ENCODE measurements at regions not wholly inside any gene's neighbourhood (a gene's known extent, or its start where the extent isn't known, plus 50 kb on each side); places are given as distances from the start of the nearest gene placed in this dataset.

- TF ChIP-seq, protein P1, sequence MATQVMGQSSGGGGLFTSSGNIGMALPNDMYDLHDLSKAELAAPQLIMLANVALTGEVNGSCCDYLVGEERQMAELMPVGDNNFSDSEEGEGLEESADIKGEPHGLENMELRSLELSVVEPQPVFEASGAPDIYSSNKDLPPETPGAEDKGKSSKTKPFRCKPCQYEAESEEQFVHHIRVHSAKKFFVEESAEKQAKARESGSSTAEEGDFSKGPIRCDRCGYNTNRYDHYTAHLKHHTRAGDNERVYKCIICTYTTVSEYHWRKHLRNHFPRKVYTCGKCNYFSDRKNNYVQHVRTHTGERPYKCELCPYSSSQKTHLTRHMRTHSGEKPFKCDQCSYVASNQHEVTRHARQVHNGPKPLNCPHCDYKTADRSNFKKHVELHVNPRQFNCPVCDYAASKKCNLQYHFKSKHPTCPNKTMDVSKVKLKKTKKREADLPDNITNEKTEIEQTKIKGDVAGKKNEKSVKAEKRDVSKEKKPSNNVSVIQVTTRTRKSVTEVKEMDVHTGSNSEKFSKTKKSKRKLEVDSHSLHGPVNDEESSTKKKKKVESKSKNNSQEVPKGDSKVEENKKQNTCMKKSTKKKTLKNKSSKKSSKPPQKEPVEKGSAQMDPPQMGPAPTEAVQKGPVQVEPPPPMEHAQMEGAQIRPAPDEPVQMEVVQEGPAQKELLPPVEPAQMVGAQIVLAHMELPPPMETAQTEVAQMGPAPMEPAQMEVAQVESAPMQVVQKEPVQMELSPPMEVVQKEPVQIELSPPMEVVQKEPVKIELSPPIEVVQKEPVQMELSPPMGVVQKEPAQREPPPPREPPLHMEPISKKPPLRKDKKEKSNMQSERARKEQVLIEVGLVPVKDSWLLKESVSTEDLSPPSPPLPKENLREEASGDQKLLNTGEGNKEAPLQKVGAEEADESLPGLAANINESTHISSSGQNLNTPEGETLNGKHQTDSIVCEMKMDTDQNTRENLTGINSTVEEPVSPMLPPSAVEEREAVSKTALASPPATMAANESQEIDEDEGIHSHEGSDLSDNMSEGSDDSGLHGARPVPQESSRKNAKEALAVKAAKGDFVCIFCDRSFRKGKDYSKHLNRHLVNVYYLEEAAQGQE (IDR thresholded peaks at IDR 0.05; ENCODE audit: low read depth, low read length): no peak
- TF ChIP-seq EP300 (IDR thresholded peaks at IDR 0.05; ENCODE audit: borderline replicate concordance in 1 of 2, low read depth in 1 of 2, low read length in 1 of 2) (no peak), CHD2 (IDR thresholded peaks at IDR 0.05; ENCODE audit: low read length, partially characterized antibody) (no peak)
Observed at GRCh38 chr6:106912091-106912490, 62.4 kb downstream of the CD24 start (continued).

DNA sequence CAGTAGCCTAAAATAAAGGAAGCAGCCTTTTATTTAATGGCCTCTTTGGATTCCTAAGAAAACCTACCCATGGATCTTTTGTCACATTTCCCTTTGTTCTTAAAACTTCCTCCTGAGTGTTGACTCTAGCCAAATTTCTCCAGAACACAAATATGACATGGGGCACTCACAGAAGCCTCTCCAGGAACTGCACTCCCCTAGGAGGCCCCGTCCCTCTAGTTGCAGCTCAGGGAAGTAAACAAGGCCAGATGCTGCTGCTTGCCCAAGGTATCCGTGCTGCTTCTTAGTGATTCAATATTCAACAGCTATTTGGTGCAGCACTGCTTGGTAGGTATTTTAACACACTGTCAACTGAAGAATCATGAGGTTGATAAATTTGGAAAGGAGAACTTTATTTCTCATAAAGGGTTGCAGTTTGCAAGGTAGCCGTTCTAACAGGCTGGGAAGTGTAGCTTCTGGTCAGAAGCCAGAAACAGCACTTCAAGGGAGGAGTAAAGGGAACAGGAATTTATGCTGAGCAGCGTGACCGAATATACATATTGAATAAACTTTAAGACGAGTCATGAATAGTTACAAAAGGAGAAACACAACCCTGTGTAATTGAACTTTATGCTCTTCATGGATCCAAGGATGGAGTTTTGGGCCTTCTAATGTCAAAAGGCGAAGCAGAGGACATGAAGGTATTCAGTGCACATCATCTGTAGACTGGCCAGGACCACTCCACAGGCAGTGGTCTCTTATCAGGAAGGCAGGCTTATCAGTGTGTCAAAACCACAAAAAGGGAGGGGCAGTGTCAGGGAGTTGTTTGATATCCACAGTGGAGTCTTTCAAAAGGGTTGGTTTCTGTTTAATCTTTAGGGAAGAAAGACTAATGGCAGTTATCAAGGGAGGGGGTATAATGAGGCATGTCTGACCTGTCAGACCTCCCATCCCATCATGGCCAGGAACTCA is 63.3 kb downstream of the CD24 start:
- Histone ChIP-seq H3K9me2 (no peaks in the 10 kb centered on the region), H3K79me2 (ENCODE audit: insufficient read depth) (no peaks in the 10 kb centered on the region), H3F3A (replicated peaks; ENCODE audit: insufficient read depth) (no peaks in the 10 kb centered on the region), H3K27me3 (ENCODE audit: insufficient read depth) (no peaks in the 10 kb centered on the region; the same call in 1 of the 2 replicates), H3K9ac (no peak overlapping the region), H4K20me1 (ENCODE audit: insufficient read depth) (no peaks in the 10 kb centered on the region), H3K4me3 (ENCODE audit: low read depth in 2 of 2, low read length in 1 of 2) (no peak overlapping the region), H3K4me2 (no peak overlapping the region), H3K27ac (ENCODE audit: low read depth in 2 of 2, low read length in 1 of 2) (no peak overlapping the region), H3K36me3 (replicated peaks in 1 of 2; ENCODE audit: control insufficient read depth in 1 of 2, insufficient read depth in 2 of 2, low read length in 1 of 2) (no peaks in the 10 kb centered on the region), H3K4me1 (ENCODE audit: control insufficient read depth in 1 of 2, insufficient read depth in 2 of 2, low read depth in 1 of 2, low read length in 1 of 2) (peaks cover 0 to 4% of the 10 kb centered on the region in 2 experiments; a peak in 1 of 4 replicates), H2AFZ (ENCODE audit: low read depth) (no peak overlapping the region), H3K9me3 (no peaks in the 10 kb centered on the region)
- no peak for DNase-seq
- CTCF ChIA-PET: no interaction called here
- POLR2A ChIA-PET: no interaction called here
- 37% methylated on average over 7 of the region's 7 CpGs for WGBS (ENCODE audit: low lambda C conversion rate)
- TF ChIP-seq GABPA (IDR thresholded peaks at IDR 0.05; ENCODE audit: low read depth): no peak
- no peak for TF ChIP-seq SMC3 (IDR thresholded peaks at IDR 0.05; ENCODE audit: low read depth, low read length)
- TF ChIP-seq RAD21 (IDR thresholded peaks at IDR 0.05; ENCODE audit: low read length): no peak
- TF ChIP-seq RCOR1 (IDR thresholded peaks at IDR 0.05; ENCODE audit: low read length): no peak
- no peak for TF ChIP-seq FOXM1 (IDR thresholded peaks at IDR 0.05; ENCODE audit: low read depth)
- no peak for TF ChIP-seq EP300 (IDR thresholded peaks at IDR 0.05; ENCODE audit: borderline replicate concordance in 1 of 2, low read depth in 1 of 2, low read length in 1 of 2)
- TF ChIP-seq POLR2AphosphoS5 (IDR thresholded peaks at IDR 0.05; ENCODE audit: low read depth, low read length): no peak
- no peak for TF ChIP-seq MEF2A (IDR thresholded peaks at IDR 0.05; ENCODE audit: borderline replicate concordance, low read depth)
- TF ChIP-seq FOXJ3 (CRISPR knock-in tag; IDR thresholded peaks at IDR 0.05): no peak
- TF ChIP-seq EZH2phosphoT487 (IDR thresholded peaks at IDR 0.05; ENCODE audit: borderline replicate concordance, low read depth): no peak
- TF ChIP-seq MAX (IDR thresholded peaks at IDR 0.05; ENCODE audit: low read depth): no peak
- no peak for TF ChIP-seq USF2 (IDR thresholded peaks at IDR 0.05; ENCODE audit: borderline replicate concordance, low read depth, low read length)
- TF ChIP-seq, protein P2, sequence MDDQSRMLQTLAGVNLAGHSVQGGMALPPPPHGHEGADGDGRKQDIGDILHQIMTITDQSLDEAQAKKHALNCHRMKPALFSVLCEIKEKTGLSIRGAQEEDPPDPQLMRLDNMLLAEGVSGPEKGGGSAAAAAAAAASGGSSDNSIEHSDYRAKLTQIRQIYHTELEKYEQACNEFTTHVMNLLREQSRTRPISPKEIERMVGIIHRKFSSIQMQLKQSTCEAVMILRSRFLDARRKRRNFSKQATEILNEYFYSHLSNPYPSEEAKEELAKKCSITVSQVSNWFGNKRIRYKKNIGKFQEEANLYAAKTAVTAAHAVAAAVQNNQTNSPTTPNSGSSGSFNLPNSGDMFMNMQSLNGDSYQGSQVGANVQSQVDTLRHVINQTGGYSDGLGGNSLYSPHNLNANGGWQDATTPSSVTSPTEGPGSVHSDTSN (IDR thresholded peaks at IDR 0.05): no peak
- TF ChIP-seq, protein P3, sequence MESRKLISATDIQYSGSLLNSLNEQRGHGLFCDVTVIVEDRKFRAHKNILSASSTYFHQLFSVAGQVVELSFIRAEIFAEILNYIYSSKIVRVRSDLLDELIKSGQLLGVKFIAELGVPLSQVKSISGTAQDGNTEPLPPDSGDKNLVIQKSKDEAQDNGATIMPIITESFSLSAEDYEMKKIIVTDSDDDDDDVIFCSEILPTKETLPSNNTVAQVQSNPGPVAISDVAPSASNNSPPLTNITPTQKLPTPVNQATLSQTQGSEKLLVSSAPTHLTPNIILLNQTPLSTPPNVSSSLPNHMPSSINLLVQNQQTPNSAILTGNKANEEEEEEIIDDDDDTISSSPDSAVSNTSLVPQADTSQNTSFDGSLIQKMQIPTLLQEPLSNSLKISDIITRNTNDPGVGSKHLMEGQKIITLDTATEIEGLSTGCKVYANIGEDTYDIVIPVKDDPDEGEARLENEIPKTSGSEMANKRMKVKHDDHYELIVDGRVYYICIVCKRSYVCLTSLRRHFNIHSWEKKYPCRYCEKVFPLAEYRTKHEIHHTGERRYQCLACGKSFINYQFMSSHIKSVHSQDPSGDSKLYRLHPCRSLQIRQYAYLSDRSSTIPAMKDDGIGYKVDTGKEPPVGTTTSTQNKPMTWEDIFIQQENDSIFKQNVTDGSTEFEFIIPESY (IDR thresholded peaks at IDR 0.05; ENCODE audit: borderline replicate concordance, low read depth): no peak
- no peak for TF ChIP-seq CHD2 (IDR thresholded peaks at IDR 0.05; ENCODE audit: low read length, partially characterized antibody)
- TF ChIP-seq YY1 (IDR thresholded peaks at IDR 0.05; ENCODE audit: low read depth): no peak
- no peak for TF ChIP-seq SIN3A (IDR thresholded peaks at IDR 0.05; ENCODE audit: borderline replicate concordance, low read depth, low read length)
- TF ChIP-seq JUND (IDR thresholded peaks at IDR 0.05): no peak
- no peak for TF ChIP-seq MXI1 (IDR thresholded peaks at IDR 0.05; ENCODE audit: low read depth, low read length)
- TF ChIP-seq NFIC (IDR thresholded peaks at IDR 0.05; ENCODE audit: borderline replicate concordance): no peak
